ENCODE measurements at regions not wholly inside any gene's neighbourhood (a gene's known extent, or its start where the extent isn't known, plus 50 kb on each side); places are given as distances from the start of the nearest gene placed in this dataset.

- no peak for DNase-seq (ENCODE audit: extremely low spot score)
- ChIA-PET CTCF (interaction anchor here (0.6 kb wide), 1 partner anchor 132 kb away, joined by 4 read pairs; no protein-coding TSS in a partner anchor), POLR2A (no interaction called here)
- TF ChIP-seq TARDBP (IDR thresholded peaks at IDR 0.05) (no peak), ZNF384 (IDR thresholded peaks at IDR 0.05) (no peak), SP1 (IDR thresholded peaks at IDR 0.05) (no peak), FOXM1 (IDR thresholded peaks at IDR 0.05; ENCODE audit: borderline replicate concordance) (no peak), BHLHE40 (IDR thresholded peaks at IDR 0.05; ENCODE audit: borderline replicate concordance) (no peak), ARNT (IDR thresholded peaks at IDR 0.05) (no peak), SUZ12 (IDR thresholded peaks at IDR 0.05) (no peak), CTBP1 (IDR thresholded peaks at IDR 0.05; ENCODE audit: borderline replicate concordance) (no peak), FOXA1 (IDR thresholded peaks at IDR 0.05) (no peak), FOXK2 (IDR thresholded peaks at IDR 0.05) (no peak), LEF1 (IDR thresholded peaks at IDR 0.05; ENCODE audit: borderline replicate concordance) (no peak), HDGF (IDR thresholded peaks at IDR 0.05; ENCODE audit: borderline replicate concordance) (no peak), L3MBTL2 (conservative IDR thresholded peaks at IDR 0.05) (no peak)
- TF ChIP-seq, protein P1, sequence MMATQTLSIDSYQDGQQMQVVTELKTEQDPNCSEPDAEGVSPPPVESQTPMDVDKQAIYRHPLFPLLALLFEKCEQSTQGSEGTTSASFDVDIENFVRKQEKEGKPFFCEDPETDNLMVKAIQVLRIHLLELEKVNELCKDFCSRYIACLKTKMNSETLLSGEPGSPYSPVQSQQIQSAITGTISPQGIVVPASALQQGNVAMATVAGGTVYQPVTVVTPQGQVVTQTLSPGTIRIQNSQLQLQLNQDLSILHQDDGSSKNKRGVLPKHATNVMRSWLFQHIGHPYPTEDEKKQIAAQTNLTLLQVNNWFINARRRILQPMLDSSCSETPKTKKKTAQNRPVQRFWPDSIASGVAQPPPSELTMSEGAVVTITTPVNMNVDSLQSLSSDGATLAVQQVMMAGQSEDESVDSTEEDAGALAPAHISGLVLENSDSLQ (IDR thresholded peaks at IDR 0.05): no peak
Observed at GRCh38 chr13:72534951-72535640, 192.3 kb downstream of the MZT1 start.

DNA sequence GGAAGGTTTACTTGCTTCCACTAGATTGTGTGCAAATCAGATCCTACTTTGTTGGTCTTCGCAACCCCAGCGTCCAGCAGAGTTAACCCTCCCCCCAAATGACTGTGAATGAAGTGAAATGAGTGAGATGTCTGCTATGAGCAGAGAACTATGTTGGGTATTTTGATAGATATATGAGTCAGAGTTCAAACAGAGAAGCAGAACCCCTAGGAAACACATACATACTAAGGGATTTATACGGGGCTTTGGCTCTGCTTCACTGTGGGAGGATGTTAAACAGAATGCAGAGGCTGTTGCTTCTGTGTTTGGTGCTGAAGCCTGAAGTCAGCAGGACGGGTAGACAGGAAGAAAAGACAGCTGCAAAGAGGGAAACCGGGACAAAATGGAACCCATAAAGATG, 197.0 kb downstream of the MZT1 start:
- CTCF ChIA-PET: interaction anchor here (0.9 to 1.3 kb wide), 2 partner anchors 10 to 36 kb away, joined by 3 read pairs; no protein-coding TSS in a partner anchor
- POLR2A ChIA-PET: no interaction called here
- TF ChIP-seq TARDBP (IDR thresholded peaks at IDR 0.05) (no peak), ZNF384 (IDR thresholded peaks at IDR 0.05) (no peak), FOXK2 (IDR thresholded peaks at IDR 0.05) (no peak), SUZ12 (IDR thresholded peaks at IDR 0.05) (no peak), FOXA1 (IDR thresholded peaks at IDR 0.05) (no peak), FOXM1 (IDR thresholded peaks at IDR 0.05; ENCODE audit: borderline replicate concordance) (no peak), NFRKB (IDR thresholded peaks at IDR 0.05) (no peak), HDGF (IDR thresholded peaks at IDR 0.05; ENCODE audit: borderline replicate concordance) (no peak), LEF1 (IDR thresholded peaks at IDR 0.05; ENCODE audit: borderline replicate concordance) (no peak), BHLHE40 (IDR thresholded peaks at IDR 0.05; ENCODE audit: borderline replicate concordance) (no peak), ELF4 (IDR thresholded peaks at IDR 0.05) (no peak), ARNT (IDR thresholded peaks at IDR 0.05) (no peak), L3MBTL2 (conservative IDR thresholded peaks at IDR 0.05) (no peak), CTBP1 (IDR thresholded peaks at IDR 0.05; ENCODE audit: borderline replicate concordance) (no peak)
- no peak for DNase-seq (ENCODE audit: extremely low spot score)

GRCh38 chr13:72527333-72527732, 200.1 kb downstream of the MZT1 start:
- ChIA-PET CTCF (interaction anchor here (0.7 kb wide), 1 partner anchor 15 kb away, joined by 3 read pairs; no protein-coding TSS in a partner anchor), POLR2A (no interaction called here)
- no peak for TF ChIP-seq TARDBP (IDR thresholded peaks at IDR 0.05)
- no peak for TF ChIP-seq ELF4 (IDR thresholded peaks at IDR 0.05)
- TF ChIP-seq FOXK2 (IDR thresholded peaks at IDR 0.05): no peak
- no peak for TF ChIP-seq CTBP1 (IDR thresholded peaks at IDR 0.05; ENCODE audit: borderline replicate concordance)
- no peak for DNase-seq (ENCODE audit: extremely low spot score)

DNA sequence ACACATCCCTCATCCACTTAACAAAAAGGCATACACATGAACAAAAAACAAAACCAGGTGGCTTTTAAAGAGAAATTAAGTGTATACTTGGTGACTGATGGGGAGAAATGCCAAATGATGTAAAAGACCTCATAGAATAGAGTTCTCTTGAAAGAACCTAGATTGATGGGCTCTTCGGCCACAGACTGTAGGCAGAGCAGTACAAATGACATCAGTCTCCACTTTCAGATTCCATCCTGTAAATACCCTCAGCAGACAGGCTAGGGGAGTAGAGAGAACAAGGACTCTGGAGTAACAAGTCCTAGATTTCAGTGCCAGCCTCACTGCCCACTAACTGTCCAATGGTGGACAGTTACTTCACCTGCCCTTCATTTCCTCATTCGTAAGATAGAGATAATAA, 203.8 kb downstream of the MZT1 start:
- no peak for DNase-seq (ENCODE audit: extremely low spot score)
- TF ChIP-seq ZNF384 (IDR thresholded peaks at IDR 0.05): no peak
- no peak for TF ChIP-seq FOXA1 (IDR thresholded peaks at IDR 0.05)
- no peak for TF ChIP-seq SUZ12 (IDR thresholded peaks at IDR 0.05)
- no peak for TF ChIP-seq FOXM1 (IDR thresholded peaks at IDR 0.05; ENCODE audit: borderline replicate concordance)
- no peak for TF ChIP-seq LEF1 (IDR thresholded peaks at IDR 0.05; ENCODE audit: borderline replicate concordance)
- no peak for TF ChIP-seq SP1 (IDR thresholded peaks at IDR 0.05)
- no peak for TF ChIP-seq ARNT (IDR thresholded peaks at IDR 0.05)
- POLR2A ChIA-PET: no interaction called here
- CTCF ChIA-PET: no interaction called here

- POLR2A ChIA-PET: no interaction called here
- TF ChIP-seq, protein P1 (IDR thresholded peaks at IDR 0.05): peak; percentile 81
- TF ChIP-seq FOXM1 (IDR thresholded peaks at IDR 0.05; ENCODE audit: borderline replicate concordance): no peak
- 0 out of 2 replicates have a peak, but pooled peaks have one; percentile 27 for TF ChIP-seq CTBP1 (IDR thresholded peaks at IDR 0.05; ENCODE audit: borderline replicate concordance)
- no peak for TF ChIP-seq BHLHE40 (IDR thresholded peaks at IDR 0.05; ENCODE audit: borderline replicate concordance)
Observed at GRCh38 chr13:72523049-72523448, 204.4 kb downstream of the MZT1 start.

DNA sequence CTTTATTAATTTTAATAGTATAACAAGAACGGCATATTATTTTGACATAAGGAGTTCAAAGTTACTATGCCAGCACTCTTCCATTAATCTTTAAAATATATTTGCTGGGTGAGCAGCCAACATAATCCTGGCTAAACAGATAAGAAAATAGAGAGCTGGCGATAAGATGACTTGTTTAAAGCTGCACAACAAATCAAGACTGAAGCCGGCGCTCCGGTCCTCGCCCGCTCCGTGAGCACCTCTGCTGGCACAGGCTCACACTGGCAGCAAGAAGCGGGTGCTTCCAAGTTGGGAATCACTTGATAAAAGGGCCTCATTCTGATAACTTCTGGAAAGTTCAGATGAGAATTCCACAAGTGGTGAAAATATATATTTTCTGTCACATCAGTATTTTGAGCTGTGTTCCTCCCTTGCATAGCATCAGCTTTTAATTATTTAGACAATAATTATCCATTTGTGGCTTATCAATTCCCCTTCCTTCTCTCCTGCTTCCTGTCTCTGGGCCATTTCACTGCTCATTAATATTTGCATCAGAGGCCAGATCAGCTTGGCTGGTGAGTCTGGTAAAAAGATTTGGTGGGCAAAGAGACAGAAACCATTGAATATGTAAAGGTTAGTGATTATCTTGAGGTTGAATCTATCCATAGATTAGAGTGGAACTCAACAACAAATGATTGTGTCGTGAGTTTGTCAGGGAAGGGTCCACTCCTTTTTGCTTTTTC, 205.3 kb downstream of the MZT1 start:
- DNase-seq (ENCODE audit: extremely low spot score): no peak
- ChIA-PET CTCF (interaction anchor here (0.6 kb wide), 1 partner anchor 100 kb away, joined by 3 read pairs; no protein-coding TSS in a partner anchor), POLR2A (no interaction called here)
- TF ChIP-seq FOXA1 (IDR thresholded peaks at IDR 0.05) (no peak), NFRKB (IDR thresholded peaks at IDR 0.05) (no peak), SUZ12 (IDR thresholded peaks at IDR 0.05) (no peak)

More at GRCh38 chr13:72523049-72523448, 204.4 kb downstream of the MZT1 start:
- CTCF ChIA-PET: interaction anchor here (0.6 kb wide), 1 partner anchor 43 kb away, joined by 4 read pairs; no protein-coding TSS in a partner anchor
- DNase-seq (ENCODE audit: extremely low spot score): no peak

GRCh38 chr13:72514146-72514545, 213.3 kb downstream of the MZT1 start:
- TF ChIP-seq FOXK2 (IDR thresholded peaks at IDR 0.05) (no peak), FOXA1 (IDR thresholded peaks at IDR 0.05) (no peak), FOXM1 (IDR thresholded peaks at IDR 0.05; ENCODE audit: borderline replicate concordance) (no peak), ARNT (IDR thresholded peaks at IDR 0.05) (no peak), BHLHE40 (IDR thresholded peaks at IDR 0.05; ENCODE audit: borderline replicate concordance) (no peak), ZNF384 (IDR thresholded peaks at IDR 0.05) (no peak), L3MBTL2 (conservative IDR thresholded peaks at IDR 0.05) (no peak), CTBP1 (IDR thresholded peaks at IDR 0.05; ENCODE audit: borderline replicate concordance) (no peak), NFRKB (IDR thresholded peaks at IDR 0.05) (no peak), ELF4 (IDR thresholded peaks at IDR 0.05) (no peak)
- TF ChIP-seq, protein P1 (IDR thresholded peaks at IDR 0.05): no peak
- no peak for DNase-seq (ENCODE audit: extremely low spot score)
- CTCF ChIA-PET: no interaction called here
- POLR2A ChIA-PET: no interaction called here
